AG09319 (cell line): ENCODE measurements at regions not wholly inside any gene's neighbourhood (a gene's known extent, or its start where the extent isn't known, plus 50 kb on each side); places are given as distances from the start of the nearest gene placed in this dataset.

Source experiments
- DNase-seq: peaks from one replicate; pipeline ENCODE4 v3.0.0-alpha.2; 2010; ENCODE audit warnings: low read depth; ENCODE audit errors: extremely low read depth
- CTCF ChIP-seq: IDR thresholded peaks from 2 replicates; pipeline ENCODE4 v1.5.1; 2011; ENCODE audit warnings: low read depth, mild to moderate bottlenecking, inconsistent platforms, low read length, moderate library complexity

GRCh38 chrX:63929608-63930007 is 144.6 kb upstream of the ARHGEF9 start:
- no peak for TF ChIP-seq CTCF

GRCh38 chrX:63927848-63928247 is 142.8 kb upstream of the ARHGEF9 start:
- TF ChIP-seq CTCF, result no peak
- no peak for DNase-seq

More at GRCh38 chrX:63929608-63930007, 144.6 kb upstream of the ARHGEF9 start:
- no peak for DNase-seq

- TF ChIP-seq CTCF, result no peak
Observed at GRCh38 chrX:63922221-63922620, 137.2 kb upstream of the ARHGEF9 start.

GRCh38 chrX:63920875-63921274 is 135.9 kb upstream of the ARHGEF9 start:
- no peak for DNase-seq
- TF ChIP-seq CTCF, result no peak

More at GRCh38 chrX:63922221-63922620, 137.2 kb upstream of the ARHGEF9 start:
- no peak for DNase-seq

- no peak for DNase-seq
- no peak for TF ChIP-seq CTCF
Observed at GRCh38 chrX:63919081-63919480, 134.1 kb upstream of the ARHGEF9 start.

GRCh38 chrX:63918611-63919010 is 133.6 kb upstream of the ARHGEF9 start:
- TF ChIP-seq CTCF, result no peak
- no peak for DNase-seq

- no peak for TF ChIP-seq CTCF
- no peak for DNase-seq
Observed at GRCh38 chrX:63917296-63917695, 132.3 kb upstream of the ARHGEF9 start.

- TF ChIP-seq CTCF, result no peak
- DNase-seq, result no peak
Observed at GRCh38 chrX:63913719-63914118, 128.7 kb upstream of the ARHGEF9 start.
